LNCAP (cell line): ENCODE measurements at regions not wholly inside any gene's neighbourhood (a gene's known extent, or its start where the extent isn't known, plus 50 kb on each side); places are given as distances from the start of the nearest gene placed in this dataset.

ENCODE experiments used
- CTCF ChIP-seq: fragments of 450-650 bp; IDR thresholded peaks from 2 replicates; pipeline ENCODE4 v1.5.1; 2017; ENCODE audit warnings: mild to moderate bottlenecking

GRCh38 chr7:33792547-33793105 lies 112.7 kb upstream of the BMPER start:
- no peak for TF ChIP-seq CTCF

- TF ChIP-seq CTCF: no peak
These were observed 111.7 kb upstream of the BMPER start for GRCh38 chr7:33793616-33794015.

GRCh38 chr7:33794419-33794818 lies 110.9 kb upstream of the BMPER start:
- no peak for TF ChIP-seq CTCF

GRCh38 chr7:33794959-33795358 lies 110.4 kb upstream of the BMPER start:
- TF ChIP-seq CTCF: no peak

- TF ChIP-seq CTCF: no peak
These were observed 108.8 kb upstream of the BMPER start for GRCh38 chr7:33796538-33796937.

- TF ChIP-seq CTCF: no peak
These were observed 106.5 kb upstream of the BMPER start for GRCh38 chr7:33798686-33799325.

GRCh38 chr7:33799766-33800165 lies 105.6 kb upstream of the BMPER start:
- no peak for TF ChIP-seq CTCF

GRCh38 chr7:33802600-33802999 lies 102.7 kb upstream of the BMPER start:
- no peak for TF ChIP-seq CTCF
